Kidney epithelial cell (primary cell): ENCODE measurements at regions not wholly inside any gene's neighbourhood (a gene's known extent, or its start where the extent isn't known, plus 50 kb on each side); places are given as distances from the start of the nearest gene placed in this dataset.

Experiments used
- DNase-seq: peaks from one replicate; pipeline ENCODE4 v3.0.0-alpha.2; 2010; ENCODE audit warnings: low read depth
- H3K27me3 ChIP-seq: 2 replicates; pipeline ENCODE4 v1.6.0; 2011; ENCODE audit warnings: low read length; ENCODE audit not compliant: control insufficient read depth, insufficient read depth
- H3K36me3 ChIP-seq: 2 replicates; pipeline ENCODE4 v1.5.1; 2011; ENCODE audit warnings: low read length; ENCODE audit not compliant: control insufficient read depth, insufficient read depth
- H3K4me3 ChIP-seq: 2 replicates; pipeline ENCODE4 v1.5.1; 2011; ENCODE audit warnings: low read depth, mild to moderate bottlenecking, control low read depth, low read length
- CTCF ChIP-seq: IDR thresholded peaks from 2 replicates; pipeline ENCODE4 v1.5.1; 2011; ENCODE audit warnings: mild to moderate bottlenecking, moderate library complexity, low read length, control low read depth, inconsistent platforms; ENCODE audit not compliant: insufficient read depth, poor library complexity, severe bottlenecking

- DNase-seq = no peak
- H3K4me3 ChIP-seq = no peak overlapping the region
- H3K27me3 ChIP-seq = no peaks in the 10 kb centered on the region
- TF ChIP-seq CTCF = no peak
- H3K36me3 ChIP-seq = no peaks in the 10 kb centered on the region
These were observed 52.8 kb upstream of the STXBP6 start for GRCh38 chr14:25102788-25103187.

- no peaks in the 10 kb centered on the region for H3K27me3 ChIP-seq
- no peaks in the 10 kb centered on the region for H3K36me3 ChIP-seq
- H3K4me3 ChIP-seq = no peak overlapping the region
- TF ChIP-seq CTCF = no peak
- no peak for DNase-seq
These were observed 51.3 kb upstream of the STXBP6 start for GRCh38 chr14:25101276-25101675.
